OCI-LY7 (cell line): ENCODE measurements at regions not wholly inside any gene's neighbourhood (a gene's known extent, or its start where the extent isn't known, plus 50 kb on each side); places are given as distances from the start of the nearest gene placed in this dataset.

ENCODE experiments used
- EZH2phosphoT487 ChIP-seq: fragments of 200-600 bp; sonication (generic); IDR thresholded peaks from 2 replicates; pipeline ENCODE4 v1.6.1; 2018; ENCODE audit warnings: low read depth, borderline replicate concordance, mild to moderate bottlenecking, mixed run types, antibody characterized with exemption, low read length, moderate library complexity, mixed read lengths
- TF ChIP-seq, protein P1 (sequence below): fragments of 200-600 bp; sonication (generic); conservative IDR thresholded peaks from 2 replicates; pipeline ENCODE4 v1.5.1; 2014; ENCODE audit warnings: mild to moderate bottlenecking, antibody characterized with exemption, low read length, moderate library complexity, mixed read lengths

DNA sequence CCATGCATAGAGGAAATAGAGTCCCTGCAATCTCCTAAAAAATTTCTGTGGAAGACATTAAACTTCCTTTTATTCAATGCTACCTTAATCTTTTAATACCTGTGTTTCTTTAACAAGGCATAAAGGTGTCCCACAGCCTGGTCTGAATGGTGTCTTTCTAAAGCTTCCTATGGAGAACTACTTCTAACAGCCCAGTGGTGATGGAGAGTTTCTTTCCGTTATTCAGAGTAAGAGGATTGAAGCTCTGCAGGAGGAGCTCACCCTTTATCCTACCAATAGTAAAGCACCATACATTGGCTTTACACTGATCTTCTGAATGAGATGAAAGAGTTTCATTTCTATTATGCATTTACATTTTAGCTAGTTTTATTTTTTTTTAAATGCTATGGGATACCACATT, 1362.4 kb upstream of the ADGRL3 start:
- TF ChIP-seq, protein P1, sequence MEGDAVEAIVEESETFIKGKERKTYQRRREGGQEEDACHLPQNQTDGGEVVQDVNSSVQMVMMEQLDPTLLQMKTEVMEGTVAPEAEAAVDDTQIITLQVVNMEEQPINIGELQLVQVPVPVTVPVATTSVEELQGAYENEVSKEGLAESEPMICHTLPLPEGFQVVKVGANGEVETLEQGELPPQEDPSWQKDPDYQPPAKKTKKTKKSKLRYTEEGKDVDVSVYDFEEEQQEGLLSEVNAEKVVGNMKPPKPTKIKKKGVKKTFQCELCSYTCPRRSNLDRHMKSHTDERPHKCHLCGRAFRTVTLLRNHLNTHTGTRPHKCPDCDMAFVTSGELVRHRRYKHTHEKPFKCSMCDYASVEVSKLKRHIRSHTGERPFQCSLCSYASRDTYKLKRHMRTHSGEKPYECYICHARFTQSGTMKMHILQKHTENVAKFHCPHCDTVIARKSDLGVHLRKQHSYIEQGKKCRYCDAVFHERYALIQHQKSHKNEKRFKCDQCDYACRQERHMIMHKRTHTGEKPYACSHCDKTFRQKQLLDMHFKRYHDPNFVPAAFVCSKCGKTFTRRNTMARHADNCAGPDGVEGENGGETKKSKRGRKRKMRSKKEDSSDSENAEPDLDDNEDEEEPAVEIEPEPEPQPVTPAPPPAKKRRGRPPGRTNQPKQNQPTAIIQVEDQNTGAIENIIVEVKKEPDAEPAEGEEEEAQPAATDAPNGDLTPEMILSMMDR: no peak
- no peak for TF ChIP-seq EZH2phosphoT487
